Fibroblast of peridontal ligament (primary cell): ENCODE measurements at regions not wholly inside any gene's neighbourhood (a gene's known extent, or its start where the extent isn't known, plus 50 kb on each side); places are given as distances from the start of the nearest gene placed in this dataset.
"Not testable (repeated sequence)": the region's sequence is repeated elsewhere in the genome, so short reads cannot be mapped to it uniquely, and the experiment has no call there.

ENCODE experiments used
- DNase-seq: peaks from one replicate; pipeline ENCODE4 v3.0.0-alpha.2; 2010; ENCODE audit errors: extremely low read depth

- no peak for DNase-seq
Measured at GRCh38 chr7:1342090-1342640, 109.5 kb downstream of the UNCX start.

- no peak for DNase-seq
Measured at GRCh38 chr7:1343551-1343950, 110.9 kb downstream of the UNCX start.

- DNase-seq, result no peak
Measured at GRCh38 chr7:1344421-1344820, 111.7 kb downstream of the UNCX start.

DNA sequence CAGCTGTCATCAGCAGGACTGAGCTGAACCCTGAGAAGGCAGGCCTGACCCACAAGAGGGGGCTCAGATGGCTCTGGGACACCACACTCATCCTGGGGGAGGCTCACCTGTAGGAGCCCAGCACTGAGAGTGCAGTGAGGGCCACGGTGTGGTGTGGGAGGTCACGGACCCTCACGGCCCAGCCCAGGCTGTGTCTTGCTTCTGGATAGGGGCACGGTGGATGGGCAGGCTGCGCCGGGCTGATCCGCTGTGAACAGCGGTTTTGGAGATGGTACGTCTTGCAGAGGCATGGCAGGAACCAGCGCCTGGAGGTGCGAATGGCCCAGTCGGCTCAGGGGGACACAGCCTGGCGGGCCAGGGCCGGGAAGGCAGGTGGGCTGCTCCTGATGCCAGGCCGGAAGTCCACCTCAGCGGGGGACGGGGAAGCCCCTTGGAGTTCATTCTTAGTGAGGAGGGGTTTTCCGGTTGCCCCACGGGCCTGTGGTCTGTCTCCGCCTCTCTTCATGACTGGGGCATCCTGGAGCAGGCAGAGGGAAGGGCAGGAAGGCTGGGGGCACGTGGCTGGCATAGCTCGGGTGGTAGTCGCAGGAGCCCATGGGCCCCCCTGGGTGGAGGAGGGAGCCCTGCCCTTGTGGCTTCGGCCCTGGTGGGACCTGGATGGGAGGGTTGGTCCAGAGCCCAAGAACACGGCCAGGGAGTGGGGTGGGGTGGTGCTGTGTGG is 112.5 kb downstream of the UNCX start:
- DNase-seq, result no peak

GRCh38 chr7:1345796-1346755 is 113.2 kb downstream of the MICALL2 start:
- DNase-seq, result no peak

DNA sequence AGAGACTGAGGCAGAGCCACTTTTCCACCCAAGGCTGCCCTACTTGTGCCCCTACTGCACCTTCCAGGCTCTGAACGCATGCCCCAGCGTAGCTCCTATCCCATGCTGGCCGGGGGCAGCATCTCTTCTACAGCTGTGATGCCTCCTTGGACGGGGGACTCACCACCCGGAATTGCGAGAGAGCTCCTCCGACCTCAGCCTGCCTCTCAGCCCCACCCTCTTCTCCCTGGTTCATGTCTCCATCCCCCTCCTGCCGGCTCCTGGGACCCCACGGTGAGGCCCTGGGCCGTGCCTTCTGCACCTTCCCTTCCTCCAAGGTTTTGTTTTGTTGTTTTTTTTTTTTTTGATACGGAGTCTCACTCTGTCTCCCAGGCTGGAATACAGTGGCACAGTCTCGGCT is 112.4 kb downstream of the MICALL2 start:
- no peak for DNase-seq

- no peak for DNase-seq
Measured at GRCh38 chr7:1348096-1348822, 111.0 kb downstream of the MICALL2 start.

- no peak for DNase-seq
Measured at GRCh38 chr7:1348823-1349335, 110.4 kb downstream of the MICALL2 start.

DNA sequence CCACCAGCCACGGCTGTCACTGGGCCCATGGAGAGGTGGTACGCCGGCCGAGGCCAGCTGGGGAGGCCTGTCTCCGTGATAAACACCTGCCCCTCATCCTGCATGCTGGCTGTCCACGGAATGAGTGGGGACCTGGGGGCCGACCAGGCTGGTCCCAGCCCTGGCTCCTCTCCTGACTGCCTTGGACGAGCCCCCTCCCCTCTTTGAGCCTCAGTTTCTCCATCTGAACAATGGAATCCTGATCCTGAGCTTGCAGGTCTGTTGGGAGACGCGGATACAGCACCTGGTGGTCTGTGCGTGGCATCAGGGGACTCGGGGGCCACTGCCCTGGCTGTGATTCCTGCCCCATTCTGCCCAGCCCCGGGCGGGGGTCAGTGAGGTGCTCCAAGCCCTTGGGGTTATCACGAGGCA is 109.9 kb downstream of the MICALL2 start:
- DNase-seq, result no peak

- DNase-seq, result no peak
Measured at GRCh38 chr7:1351881-1352625, 107.2 kb downstream of the MICALL2 start.

DNA sequence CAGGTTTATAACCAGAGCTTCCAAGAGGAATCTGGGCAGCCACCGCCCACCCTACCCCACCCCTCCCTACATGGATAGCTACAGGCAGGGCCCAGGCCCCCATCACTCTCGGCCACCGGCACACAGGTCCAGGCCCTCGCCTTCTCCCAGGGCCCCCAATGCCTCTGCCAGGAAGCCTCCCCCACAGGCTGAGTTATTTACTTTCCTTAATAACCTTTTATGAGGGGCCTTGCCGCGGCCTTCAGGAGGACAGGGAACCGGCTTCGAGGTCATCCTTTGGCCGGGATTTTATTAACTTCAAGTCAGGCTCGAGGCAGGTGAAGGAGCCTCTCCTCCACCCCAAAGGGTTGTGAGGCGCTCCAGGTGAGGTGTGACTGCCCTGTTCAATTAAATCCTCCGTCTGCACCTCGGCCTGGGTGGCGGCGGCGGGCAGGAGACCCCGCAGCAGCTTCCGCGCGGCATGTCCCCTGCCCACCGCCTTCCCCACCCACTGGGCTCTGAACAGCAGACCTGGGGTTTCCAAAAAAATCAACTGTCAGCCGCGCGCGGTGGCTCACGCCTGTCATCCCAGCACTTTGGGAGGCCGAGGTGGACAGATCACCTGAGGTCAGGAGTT is 106.5 kb downstream of the MICALL2 start:
- no peak for DNase-seq

DNA sequence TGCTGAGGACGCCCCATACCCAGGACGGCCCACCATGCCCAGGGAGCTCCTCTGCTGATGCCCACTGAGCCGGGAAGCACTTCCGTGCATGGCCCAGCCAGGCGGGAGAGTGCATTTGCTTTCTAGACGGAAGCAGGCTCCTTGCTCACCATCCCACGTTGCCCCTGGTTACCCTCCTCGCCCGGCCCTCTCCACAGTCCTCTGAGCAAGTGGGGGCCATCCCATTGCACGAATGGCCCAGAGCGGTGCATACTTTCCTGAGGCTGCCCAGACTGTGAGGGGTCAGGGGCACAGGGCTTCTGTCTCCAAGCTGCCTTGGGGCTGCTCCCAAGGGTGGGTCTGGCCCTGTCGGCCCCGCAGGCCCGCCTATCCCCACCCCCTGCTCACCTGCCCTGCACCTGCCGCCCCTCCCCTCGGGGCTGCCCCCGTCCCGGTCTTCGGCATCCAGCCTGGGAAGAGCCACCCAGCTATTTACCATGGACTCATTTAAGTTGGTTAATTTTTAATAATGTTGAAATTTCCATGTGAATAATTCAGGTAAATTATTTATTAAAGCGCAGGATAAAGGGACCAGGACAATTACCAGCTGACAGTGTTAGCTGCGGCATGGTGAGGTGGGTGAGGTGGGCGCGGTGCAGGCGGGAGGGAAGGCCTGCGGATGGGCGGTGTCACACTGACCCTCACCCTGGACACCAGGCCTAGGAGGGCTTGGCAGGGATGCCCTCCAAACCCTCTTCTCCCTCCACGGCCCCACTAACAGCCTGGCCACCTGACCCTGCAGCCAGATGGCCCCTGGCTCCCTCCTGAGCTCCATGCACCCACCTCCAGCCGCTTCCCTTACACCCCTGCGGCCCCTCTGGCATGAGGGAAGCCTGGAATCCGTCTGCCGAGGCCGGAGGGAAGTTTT is 104.4 kb downstream of the MICALL2 start:
- DNase-seq, result no peak

DNA sequence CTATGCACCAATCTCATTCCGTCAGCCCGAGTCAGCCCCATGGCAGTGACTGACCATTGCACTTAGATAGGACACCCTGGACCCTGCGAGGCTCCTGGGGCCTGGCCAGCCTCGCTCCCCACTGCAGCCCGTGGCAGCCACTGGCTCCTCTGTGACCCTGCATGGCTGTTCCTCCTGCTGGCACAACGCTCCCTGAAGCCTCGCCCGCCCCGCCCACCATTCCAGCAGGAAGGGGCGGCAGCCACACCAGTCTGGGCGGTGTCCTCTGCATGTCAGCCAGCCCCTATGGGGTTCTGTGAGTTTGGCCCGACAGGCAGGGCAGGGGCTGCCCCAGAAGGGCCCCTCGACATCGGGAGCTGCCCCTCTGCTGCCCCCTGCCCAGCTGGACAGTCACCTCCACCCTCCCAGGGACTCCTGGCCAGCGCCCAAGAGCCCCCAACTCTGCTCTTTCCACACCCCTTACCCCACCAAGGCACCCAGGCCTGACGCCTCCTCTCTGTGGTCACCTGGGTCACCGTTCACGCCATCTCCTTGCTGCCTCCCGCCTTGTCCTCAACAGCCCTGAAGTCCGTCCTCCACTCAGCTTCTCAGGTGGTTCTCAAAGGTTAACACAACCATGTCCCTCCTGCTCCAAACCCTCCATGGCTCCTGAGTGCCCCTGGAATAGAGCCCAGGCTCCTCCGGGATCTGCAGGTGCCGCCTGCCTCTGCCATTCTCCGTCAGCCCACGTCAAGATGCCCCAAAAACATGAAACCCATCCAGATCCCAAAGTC is 103.5 kb downstream of the MICALL2 start:
- DNase-seq, result no peak

GRCh38 chr7:1356853-1357252 is 102.4 kb downstream of the MICALL2 start:
- not testable (repeated sequence) for DNase-seq

GRCh38 chr7:1357260-1357600 is 102.0 kb downstream of the MICALL2 start:
- not testable (repeated sequence) for DNase-seq

DNA sequence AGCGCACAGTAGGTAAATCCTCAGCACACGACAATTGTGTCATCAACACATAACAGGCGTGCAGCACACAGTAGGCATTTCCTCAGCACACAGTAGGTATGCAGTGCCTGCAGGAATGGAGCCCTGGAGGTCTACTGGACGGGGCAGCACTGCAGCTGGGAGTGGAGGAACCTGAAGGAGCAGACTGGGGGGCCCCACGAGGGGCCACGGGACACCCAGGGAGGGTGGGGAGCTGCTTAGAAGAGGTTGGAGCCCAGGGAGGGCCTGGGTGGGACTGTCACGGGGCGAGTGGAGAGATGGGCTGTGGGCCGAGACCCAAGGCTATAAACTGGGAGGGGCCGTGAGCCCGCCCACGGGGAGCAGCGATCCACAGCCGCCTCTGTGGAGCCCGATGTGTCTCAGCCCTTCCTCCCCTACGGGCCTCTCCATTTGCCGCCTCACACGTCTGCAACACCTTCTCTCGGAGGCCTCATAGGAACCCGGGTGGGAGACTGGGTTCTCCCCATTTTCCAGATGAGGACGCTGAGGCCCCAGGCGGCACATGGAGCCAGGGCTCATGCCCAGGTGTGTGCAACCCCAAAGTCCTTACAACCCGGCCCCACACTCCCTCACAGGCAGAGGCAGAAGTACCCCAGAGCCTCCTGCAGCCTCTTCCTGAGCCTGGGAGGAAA is 101.5 kb downstream of the MICALL2 start:
- DNase-seq, result no peak

- no peak for DNase-seq
Measured at GRCh38 chr7:1358376-1359050, 100.8 kb downstream of the MICALL2 start.

DNA sequence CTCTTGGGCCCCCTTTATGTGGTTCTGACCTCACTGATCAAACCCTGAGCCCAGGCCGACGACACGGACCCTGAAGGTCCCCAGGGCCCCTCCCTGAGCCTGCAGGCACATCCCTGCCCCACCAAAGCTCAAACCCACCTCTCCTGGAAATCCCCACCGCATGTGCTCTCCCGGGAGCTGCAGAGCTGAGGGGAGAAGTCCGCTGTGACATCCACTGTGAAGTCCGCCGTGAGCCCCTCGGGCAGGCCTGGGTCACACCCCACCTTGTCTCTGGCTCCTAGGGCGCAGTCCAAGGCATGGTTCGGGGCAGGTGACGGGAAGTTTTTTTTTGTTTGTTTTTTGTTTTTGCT is 100.2 kb downstream of the MICALL2 start:
- DNase-seq, result no peak
